PC-3 (cell line): ENCODE measurements at regions not wholly inside any gene's neighbourhood (a gene's known extent, or its start where the extent isn't known, plus 50 kb on each side); places are given as distances from the start of the nearest gene placed in this dataset.

ENCODE experiments used
- ATAC-seq: fragments of 200-7000 bp; cut with Tn5 transposase; 2 replicates; pipeline ENCODE4 v1.9.1; 2020; ENCODE audit warnings: mild to moderate bottlenecking, moderate library complexity
- BruUV-seq: library from RNA; stranded (reverse); fragments of 400-500 nt; replicated peaks from 2 replicates; lab custom pipeline; 2021; lab: Mats Ljungman, UMichigan
- CTCF ChIA-PET: fragments of 300-600 bp; sonication (Branson Sonifier 250); formaldehyde crosslinking; loops from one replicate; lab custom pipeline; 2022; ENCODE audit warnings: antibody characterized with exemption; lab: Charles Lee
- POLR2A ChIA-PET: fragments of 300-600 bp; sonication (Branson Sonifier 250); formaldehyde crosslinking; loops from one replicate; lab custom pipeline; 2022; ENCODE audit warnings: antibody characterized with exemption; ENCODE audit not compliant: unreplicated experiment; lab: Charles Lee
- DNase-seq: peaks from one replicate; pipeline ENCODE4 v3.0.0-alpha.2; 2015
- H2AFZ ChIP-seq: fragments of 300-600 bp; sonication (generic); 2 replicates; pipeline ENCODE4 v1.6.0; 2016; ENCODE audit warnings: antibody characterized with exemption, low read length
- H3F3A ChIP-seq: fragments of 300-600 bp; sonication (generic); one replicate; pipeline ENCODE4 v1.6.0; 2017; ENCODE audit warnings: antibody characterized with exemption, low read length, control low read depth, mild to moderate bottlenecking; ENCODE audit not compliant: unreplicated experiment
- H3K27ac ChIP-seq: fragments of 300-600 bp; sonication (generic); 2 replicates; pipeline ENCODE4 v1.5.1; 2016; ENCODE audit warnings: mild to moderate bottlenecking, low read length
- H3K27me3 ChIP-seq: fragments of 300-600 bp; sonication (generic); 2 replicates; pipeline ENCODE4 v1.6.1; 2016; ENCODE audit warnings: low read length, mixed read lengths
- H3K36me3 ChIP-seq: fragments of 300-600 bp; sonication (generic); 2 replicates; pipeline ENCODE4 v1.6.1; 2016; ENCODE audit warnings: low read depth, mixed run types, low read length, mixed read lengths
- H3K4me1 ChIP-seq: fragments of 300-600 bp; sonication (generic); 2 replicates; pipeline ENCODE4 v1.5.1; 2016; ENCODE audit warnings: low read length; ENCODE audit not compliant: insufficient read depth
- H3K4me2 ChIP-seq: fragments of 300-600 bp; sonication (generic); 2 replicates; pipeline ENCODE4 v1.6.0; 2016; ENCODE audit warnings: low read length
- H3K4me3 ChIP-seq: fragments of 300-600 bp; sonication (generic); 2 replicates; pipeline ENCODE4 v1.5.1; 2016; ENCODE audit warnings: mild to moderate bottlenecking, low read length, mixed read lengths
- H3K79me2 ChIP-seq: fragments of 300-600 bp; sonication (generic); 2 replicates; pipeline ENCODE4 v1.6.1; 2017; ENCODE audit warnings: low read length, mixed read lengths
- H3K9ac ChIP-seq: fragments of 300-600 bp; sonication (generic); 2 replicates; pipeline ENCODE4 v1.6.0; 2016; ENCODE audit warnings: mild to moderate bottlenecking, low read length
- H3K9me2 ChIP-seq: fragments of 300-600 bp; sonication (generic); replicated peaks from 2 replicates; pipeline ENCODE4 v1.6.1; 2016; ENCODE audit warnings: mixed run types, low read length, mixed read lengths
- H3K9me3 ChIP-seq: fragments of 300-600 bp; sonication (generic); 2 replicates; pipeline ENCODE4 v1.6.1; 2016; ENCODE audit warnings: low read length, mixed read lengths
- H4K20me1 ChIP-seq: fragments of 300-600 bp; sonication (generic); 2 replicates; pipeline ENCODE4 v1.6.1; 2016; ENCODE audit warnings: low read length, mixed read lengths
- CTCF ChIP-seq: fragments of 300-600 bp; sonication (generic); conservative IDR thresholded peaks from 2 replicates; pipeline ENCODE4 v1.5.1; 2017; ENCODE audit warnings: antibody characterized with exemption, low read depth, mild to moderate bottlenecking, low read length
- EZH2 ChIP-seq: fragments of 300-600 bp; sonication (generic); IDR thresholded peaks from one replicate; pipeline ENCODE4 v1.6.1; 2017; ENCODE audit warnings: antibody characterized with exemption, mild to moderate bottlenecking, low read length; ENCODE audit not compliant: unreplicated experiment
- EZH2phosphoT487 ChIP-seq: fragments of 300-600 bp; sonication (generic); IDR thresholded peaks from 2 replicates; pipeline ENCODE4 v1.6.1; 2018; ENCODE audit warnings: mild to moderate bottlenecking, antibody characterized with exemption, low read length, borderline replicate concordance
- intact Hi-C: fragments of 100-400 bp; cut with micrococcal nuclease; formaldehyde crosslinking; loops from 2 replicates; pipeline ENCODE4 v1.9.0; 2023

DNA sequence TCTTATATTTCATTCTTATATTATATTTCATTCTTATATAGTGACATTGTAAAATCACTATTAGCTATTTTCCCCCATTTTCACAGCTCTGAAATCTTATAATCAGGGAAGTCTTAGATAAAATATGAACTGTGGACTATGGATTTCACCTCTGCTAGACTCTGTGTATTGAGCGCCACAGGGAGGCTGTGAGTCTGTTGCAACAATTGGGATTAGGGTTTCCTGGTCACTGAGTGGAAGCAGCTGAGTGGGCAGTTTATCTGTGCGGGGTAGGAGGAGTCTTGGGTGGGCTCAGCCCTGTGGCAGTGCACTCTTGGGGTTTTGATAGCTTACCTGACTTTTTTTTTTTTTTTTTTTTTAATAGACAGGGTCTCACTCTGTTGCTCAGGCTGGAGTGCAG is 249.5 kb downstream of the PTTG2 start:
- Histone ChIP-seq H2AFZ (no peak overlapping the region), H3K27ac (no peak overlapping the region), H3K4me2 (no peak overlapping the region), H4K20me1 (no peaks in the 10 kb centered on the region), H3K4me1 (no peaks in the 10 kb centered on the region), H3K79me2 (no peaks in the 10 kb centered on the region), H3F3A (no peaks in the 10 kb centered on the region), H3K27me3 (no peaks in the 10 kb centered on the region), H3K9me2 (no peaks in the 10 kb centered on the region), H3K4me3 (no peak overlapping the region), H3K9me3 (no peaks in the 10 kb centered on the region), H3K36me3 (no peaks in the 10 kb centered on the region), H3K9ac (no peak overlapping the region)
- no TSS peak for BruUV-seq
- ChIA-PET CTCF (interaction anchor here (0.6 kb wide), 1 partner anchor 28 kb away, joined by 3 read pairs; no protein-coding TSS in a partner anchor), POLR2A (no interaction called here)
- intact Hi-C loops, result no loop called here
- TF ChIP-seq EZH2phosphoT487 (no peak), CTCF (no peak), EZH2 (no peak)
- ATAC-seq, result no peak
- DNase-seq, result no peak

DNA sequence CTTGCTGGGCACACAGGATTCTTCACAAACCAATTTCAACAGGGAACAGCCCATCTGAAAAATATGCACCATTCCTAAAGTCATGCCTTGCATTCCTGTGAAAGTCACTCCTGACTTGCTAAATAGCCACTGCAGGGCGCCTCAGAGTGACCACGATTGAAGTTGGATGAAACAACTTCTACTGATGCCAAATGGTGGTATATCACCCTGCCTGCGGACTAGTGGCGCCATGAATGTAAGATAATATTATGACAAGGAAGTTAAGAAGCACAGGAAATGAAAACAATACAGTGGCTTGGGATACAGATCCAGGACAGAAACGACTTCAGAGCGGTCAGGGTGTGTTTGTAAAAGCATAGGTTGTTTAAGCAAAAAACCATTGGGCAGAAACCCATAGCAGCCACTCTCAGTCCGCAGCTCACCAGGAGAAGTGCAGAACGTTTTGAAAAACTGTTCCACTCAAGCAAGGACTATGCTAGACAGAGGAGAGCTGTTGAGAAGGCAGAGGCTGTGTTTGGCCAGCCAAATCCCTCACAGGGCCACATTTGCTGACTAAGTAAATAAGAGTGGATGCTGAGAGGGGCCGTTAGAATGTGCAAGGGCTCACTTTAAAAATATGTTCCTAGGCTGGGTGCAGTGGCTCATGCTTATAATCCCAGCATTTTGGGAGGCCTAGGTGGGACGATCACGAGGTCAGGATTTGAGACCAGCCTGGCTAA is 250.4 kb downstream of the PTTG2 start:
- H3K9me3 ChIP-seq, result no peaks in the 10 kb centered on the region
- TF ChIP-seq CTCF (no peak), EZH2phosphoT487 (no peak), EZH2 (no peak)
- no peaks in the 10 kb centered on the region for H3K9me2 ChIP-seq
- BruUV-seq, result no TSS peak
- intact Hi-C loops, result no loop called here
- POLR2A ChIA-PET, result no interaction called here
- no peak overlapping the region for H3K4me2 ChIP-seq
- no peaks in the 10 kb centered on the region for H3K4me1 ChIP-seq
- no peaks in the 10 kb centered on the region for H4K20me1 ChIP-seq
- no peaks in the 10 kb centered on the region for H3K27me3 ChIP-seq
- no peak overlapping the region for H3K4me3 ChIP-seq
- CTCF ChIA-PET, result no interaction called here
- DNase-seq (no peak), ATAC-seq (no peak)
- H3F3A ChIP-seq, result no peaks in the 10 kb centered on the region
- H3K36me3 ChIP-seq, result no peaks in the 10 kb centered on the region
- H3K27ac ChIP-seq, result no peak overlapping the region
- no peaks in the 10 kb centered on the region for H3K79me2 ChIP-seq
- no peak overlapping the region for H3K9ac ChIP-seq
- H2AFZ ChIP-seq, result no peak overlapping the region

DNA sequence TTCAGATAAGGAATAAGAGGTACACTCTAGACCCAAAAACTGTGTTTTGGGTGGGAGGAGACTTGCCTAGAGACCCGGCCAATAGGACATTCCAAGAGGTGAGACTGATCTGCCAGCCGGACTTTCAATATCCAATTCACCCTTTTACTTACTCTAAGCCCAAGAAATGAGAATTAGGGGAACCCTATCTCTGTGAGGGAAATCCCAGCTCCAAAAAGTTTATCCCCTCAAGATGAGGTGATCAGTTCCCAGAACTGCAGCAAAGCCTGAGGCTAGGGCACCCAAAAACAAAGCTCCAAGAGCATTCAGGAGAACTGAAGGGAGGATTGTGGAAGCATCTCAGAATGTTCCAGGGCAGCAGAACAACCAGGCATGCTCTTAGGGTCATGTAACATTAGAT is 251.7 kb downstream of the PTTG2 start:
- Histone ChIP-seq H3F3A (no peaks in the 10 kb centered on the region), H3K36me3 (no peaks in the 10 kb centered on the region), H3K79me2 (no peaks in the 10 kb centered on the region), H3K4me3 (no peak overlapping the region), H3K9ac (no peak overlapping the region), H2AFZ (no peak overlapping the region), H3K27ac (no peak overlapping the region), H4K20me1 (no peaks in the 10 kb centered on the region), H3K9me2 (no peaks in the 10 kb centered on the region), H3K4me2 (no peak overlapping the region), H3K27me3 (no peaks in the 10 kb centered on the region), H3K9me3 (no peaks in the 10 kb centered on the region), H3K4me1 (no peaks in the 10 kb centered on the region)
- POLR2A ChIA-PET, result no interaction called here
- CTCF ChIA-PET, result no interaction called here
- intact Hi-C loops, result no loop called here
- no peak for TF ChIP-seq CTCF
- TF ChIP-seq EZH2, result no peak
- no peak for TF ChIP-seq EZH2phosphoT487
- BruUV-seq, result no TSS peak
- no peak for DNase-seq
- ATAC-seq, result no peak
